Caco-2 (cell line): ENCODE measurements at regions not wholly inside any gene's neighbourhood (a gene's known extent, or its start where the extent isn't known, plus 50 kb on each side); places are given as distances from the start of the nearest gene placed in this dataset.

ENCODE experiments used
- BruUV-seq: library from RNA; stranded (reverse); fragments of 400-500 nt; replicated peaks from 2 replicates; lab custom pipeline; 2021; lab: Mats Ljungman, UMichigan
- CTCF ChIA-PET: fragments of 300-600 bp; sonication (Branson Sonifier 250); formaldehyde crosslinking; loops from one replicate; lab custom pipeline; 2022; ENCODE audit warnings: antibody characterized with exemption; lab: Charles Lee
- POLR2A ChIA-PET: fragments of 300-600 bp; sonication (Branson Sonifier 250); formaldehyde crosslinking; loops from one replicate; lab custom pipeline; 2022; ENCODE audit warnings: antibody characterized with exemption; lab: Charles Lee
- DNase-seq, 2 experiments: peaks; one replicate each; pipeline versions ENCODE4 v3.0.0 to v3.0.0-alpha.2; 2020 to 2022
- H3K27me3 ChIP-seq: replicated peaks from 2 replicates; pipeline ENCODE4 v1.6.0; 2011; ENCODE audit warnings: low read length; ENCODE audit not compliant: control insufficient read depth, insufficient read depth
- H3K36me3 ChIP-seq: 2 replicates; pipeline ENCODE4 v1.5.1; 2011; ENCODE audit warnings: low read length; ENCODE audit not compliant: control insufficient read depth, insufficient read depth
- H3K4me1 ChIP-seq: fragments of 250-450 bp; sonication (Bioruptor Pico); 2 replicates; pipeline ENCODE4 v1.5.1; 2020; ENCODE audit warnings: mild to moderate bottlenecking
- H3K4me3 ChIP-seq: 2 replicates; pipeline ENCODE4 v1.5.1; 2011; ENCODE audit warnings: low read depth, mild to moderate bottlenecking, control low read depth, low read length
- H3K9me3 ChIP-seq: fragments of 250-450 bp; sonication (Bioruptor Pico); 2 replicates; pipeline ENCODE4 v1.5.1; 2020; ENCODE audit warnings: mild to moderate bottlenecking, moderate library complexity
- H3K27ac Mint-ChIP-seq: one replicate; pipeline ENCODE4 v1.8.0; 2022; ENCODE audit warnings: mixed read lengths; ENCODE audit not compliant: unreplicated experiment
- H3K27me3 Mint-ChIP-seq: one replicate; pipeline ENCODE4 v1.8.0; 2022; ENCODE audit warnings: mixed read lengths; ENCODE audit not compliant: insufficient read depth, unreplicated experiment
- H3K36me3 Mint-ChIP-seq: one replicate; pipeline ENCODE4 v1.8.0; 2022; ENCODE audit warnings: mild to moderate bottlenecking, mixed read lengths; ENCODE audit not compliant: insufficient read depth, unreplicated experiment
- H3K4me1 Mint-ChIP-seq: one replicate; pipeline ENCODE4 v1.8.0; 2022; ENCODE audit warnings: low read depth, mixed read lengths; ENCODE audit not compliant: unreplicated experiment
- H3K4me3 Mint-ChIP-seq: one replicate; pipeline ENCODE4 v1.8.0; 2022; ENCODE audit warnings: mild to moderate bottlenecking, moderate library complexity, mixed read lengths; ENCODE audit not compliant: unreplicated experiment
- H3K9me3 Mint-ChIP-seq: one replicate; pipeline ENCODE4 v1.8.0; 2022; ENCODE audit warnings: mixed read lengths; ENCODE audit not compliant: unreplicated experiment
- CTCF ChIP-seq, 2 experiments: fragments of 200-600 bp in 1 of 2; IDR thresholded peaks; 1 replicate in 1 of 2; 2 replicates in 1 of 2; pipeline versions ENCODE4 v1.5.1 to v1.8.0; 2011 to 2022; ENCODE audit warnings: antibody characterized with exemption in 1 of 2, control low read depth in 1 of 2, inconsistent platforms in 1 of 2, low read depth in 1 of 2, low read length in 1 of 2, mild to moderate bottlenecking in 1 of 2, moderate library complexity in 1 of 2; ENCODE audit not compliant: insufficient read depth in 1 of 2, severe bottlenecking in 1 of 2, unreplicated experiment in 1 of 2
- intact Hi-C: fragments of 100-400 bp; cut with micrococcal nuclease; formaldehyde crosslinking; loops from one replicate; pipeline ENCODE4 v1.10.0; 2022; ENCODE audit not compliant: unreplicated experiment

DNA sequence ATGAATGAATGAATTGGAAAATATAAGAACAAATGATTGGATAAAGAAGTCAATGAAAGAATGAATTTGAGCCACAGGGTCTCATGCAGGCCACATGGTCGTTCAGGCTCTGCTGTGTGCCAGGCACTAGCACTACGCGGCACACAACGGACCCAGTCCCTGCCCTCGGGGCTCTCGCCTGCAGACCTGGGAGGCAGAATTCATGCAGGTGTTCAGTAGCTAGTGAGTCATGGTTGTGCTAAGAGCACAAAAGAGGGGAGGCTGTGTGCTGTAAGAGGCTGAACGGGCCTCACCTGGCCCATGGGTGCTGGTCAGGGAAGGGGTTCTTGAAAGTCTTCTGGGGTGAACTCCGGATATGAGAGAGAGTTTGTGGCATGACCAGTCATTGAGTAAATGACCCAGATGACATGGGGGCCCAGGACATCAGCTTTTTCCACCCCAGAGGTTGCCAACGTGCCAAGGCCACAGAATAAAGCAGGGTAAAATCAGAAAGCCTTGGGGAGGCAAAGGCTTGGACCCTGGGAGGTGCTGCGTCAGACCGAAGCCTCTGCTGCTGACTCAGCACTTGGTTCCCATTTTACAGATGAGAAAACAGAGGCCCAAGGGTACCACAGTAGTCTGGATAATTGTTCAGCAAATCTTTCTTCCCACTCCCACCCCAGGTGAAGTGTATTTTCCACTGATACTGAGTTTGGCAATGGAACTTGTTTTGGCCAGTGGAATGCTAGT is 264.3 kb upstream of the MVB12B start:
- H3K4me3 ChIP-seq = no peak overlapping the region
- CTCF ChIA-PET = no interaction called here
- peaks cover 13% of the 10 kb centered on the region for H3K27me3 Mint-ChIP-seq
- H3K36me3 Mint-ChIP-seq = no peaks in the 10 kb centered on the region
- no peaks in the 10 kb centered on the region for H3K9me3 ChIP-seq
- no peaks in the 10 kb centered on the region for H3K4me1 ChIP-seq
- H3K4me3 Mint-ChIP-seq = no peak overlapping the region
- H3K36me3 ChIP-seq = no peaks in the 10 kb centered on the region
- BruUV-seq = no TSS peak
- H3K27me3 ChIP-seq = no peaks in the 10 kb centered on the region
- H3K9me3 Mint-ChIP-seq = peaks cover 12% of the 10 kb centered on the region
- no peaks in the 10 kb centered on the region for H3K4me1 Mint-ChIP-seq
- no peak for DNase-seq
- no peak overlapping the region for H3K27ac Mint-ChIP-seq
- no peak for TF ChIP-seq CTCF (IDR thresholded peaks at IDR 0.05; ENCODE audit: insufficient read depth in 1 of 2, low read depth in 1 of 2, low read length in 1 of 2, severe bottlenecking in 1 of 2, unreplicated experiment in 1 of 2)
- intact Hi-C loops = no loop called here
- POLR2A ChIA-PET = no interaction called here

DNA sequence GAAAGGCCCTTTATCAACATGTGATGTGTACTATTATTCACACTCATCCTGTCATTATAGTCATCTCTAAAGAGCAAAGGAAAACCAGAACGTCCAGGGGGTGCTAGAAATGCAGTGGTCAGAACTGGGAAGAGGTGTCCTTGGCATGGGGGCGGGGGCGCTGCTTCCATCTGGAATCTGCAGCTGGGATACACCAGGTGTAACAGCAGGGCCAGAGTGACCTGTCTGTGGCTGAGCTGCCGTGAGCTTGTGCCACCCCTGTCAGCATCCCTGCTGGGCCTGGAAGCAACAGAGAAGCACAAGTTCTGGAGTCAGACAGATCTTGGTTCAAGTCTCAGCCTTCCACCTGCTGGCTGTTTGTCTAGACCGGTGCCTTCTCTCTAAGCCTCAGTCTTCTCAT is 263.3 kb upstream of the MVB12B start:
- no peak for DNase-seq
- Histone ChIP-seq H3K4me3 (no peak overlapping the region), H3K9me3 (no peaks in the 10 kb centered on the region), H3K36me3 (no peaks in the 10 kb centered on the region), H3K27me3 (no peaks in the 10 kb centered on the region), H3K4me1 (no peaks in the 10 kb centered on the region)
- Mint-ChIP-seq H3K4me3 (no peak overlapping the region), H3K9me3 (peaks cover 12% of the 10 kb centered on the region), H3K4me1 (no peaks in the 10 kb centered on the region), H3K27ac (no peak overlapping the region), H3K27me3 (peaks cover 15% of the 10 kb centered on the region), H3K36me3 (no peaks in the 10 kb centered on the region)
- POLR2A ChIA-PET = no interaction called here
- BruUV-seq = no TSS peak
- no peak for TF ChIP-seq CTCF (IDR thresholded peaks at IDR 0.05; ENCODE audit: insufficient read depth in 1 of 2, low read depth in 1 of 2, low read length in 1 of 2, severe bottlenecking in 1 of 2, unreplicated experiment in 1 of 2)
- intact Hi-C loops = no loop called here
- CTCF ChIA-PET = interaction anchor here (0.6 kb wide), 1 partner anchor 523 kb away, joined by 3 read pairs; no protein-coding TSS in a partner anchor

- no peak overlapping the region for H3K27ac Mint-ChIP-seq
- H3K9me3 Mint-ChIP-seq = peaks cover 12% of the 10 kb centered on the region
- H3K36me3 Mint-ChIP-seq = no peaks in the 10 kb centered on the region
- Histone ChIP-seq H3K9me3 (no peaks in the 10 kb centered on the region), H3K4me3 (no peak overlapping the region), H3K4me1 (no peaks in the 10 kb centered on the region), H3K36me3 (no peaks in the 10 kb centered on the region), H3K27me3 (no peaks in the 10 kb centered on the region; the same call in 1 of the 2 replicates)
- POLR2A ChIA-PET = no interaction called here
- H3K27me3 Mint-ChIP-seq = peaks cover 9% of the 10 kb centered on the region
- no peak overlapping the region for H3K4me3 Mint-ChIP-seq
- no TSS peak for BruUV-seq
- no peak for TF ChIP-seq CTCF (IDR thresholded peaks at IDR 0.05; ENCODE audit: insufficient read depth in 1 of 2, low read depth in 1 of 2, low read length in 1 of 2, severe bottlenecking in 1 of 2, unreplicated experiment in 1 of 2)
- CTCF ChIA-PET = interaction anchor here (0.6 kb wide), 1 partner anchor 288 kb away, joined by 3 read pairs; no protein-coding TSS in a partner anchor
- intact Hi-C loops = no loop called here
- DNase-seq = no peak
- no peaks in the 10 kb centered on the region for H3K4me1 Mint-ChIP-seq
These were observed 260.5 kb upstream of the MVB12B start for GRCh38 chr9:126066131-126066530.
